Globus pallidus (tissue), 1 donor: ENCODE measurements at regions not wholly inside any gene's neighbourhood (a gene's known extent, or its start where the extent isn't known, plus 50 kb on each side); places are given as distances from the start of the nearest gene placed in this dataset.
"Not testable (repeated sequence)": the region's sequence is repeated elsewhere in the genome, so short reads cannot be mapped to it uniquely, and the experiment has no call there.

Source experiments
- DNase-seq: peaks from one replicate; pipeline ENCODE4 v3.0.0-alpha.2; 2015; ENCODE audit warnings: low spot score

- DNase-seq = no peak
Observed at GRCh38 chr3:31100519-31100918, 206.1 kb upstream of the GADL1 start.

GRCh38 chr3:31101285-31101684, 206.8 kb upstream of the GADL1 start:
- not testable (repeated sequence) for DNase-seq

GRCh38 chr3:31102196-31102879, 207.9 kb upstream of the GADL1 start:
- no peak for DNase-seq

- DNase-seq = no peak
Observed at GRCh38 chr3:31103181-31103580, 208.7 kb upstream of the GADL1 start.

GRCh38 chr3:31103623-31104180, 209.2 kb upstream of the GADL1 start:
- DNase-seq = no peak

- DNase-seq = no peak
Observed at GRCh38 chr3:31105011-31105410, 210.6 kb upstream of the GADL1 start.

- DNase-seq = no peak
Observed at GRCh38 chr3:31105438-31106077, 211.1 kb upstream of the GADL1 start.

- DNase-seq = no peak
Observed at GRCh38 chr3:31106204-31106603, 211.7 kb upstream of the GADL1 start.

- no peak for DNase-seq
Observed at GRCh38 chr3:31106912-31107311, 212.5 kb upstream of the GADL1 start.

- no peak for DNase-seq
Observed at GRCh38 chr3:31114929-31115283, 220.4 kb upstream of the GADL1 start.

GRCh38 chr3:31115531-31115930, 221.1 kb upstream of the GADL1 start:
- DNase-seq = not testable (repeated sequence)

- DNase-seq = no peak
Observed at GRCh38 chr3:31116651-31117050, 222.2 kb upstream of the GADL1 start.

GRCh38 chr3:31117854-31118253, 223.4 kb upstream of the GADL1 start:
- no peak for DNase-seq

- no peak for DNase-seq
Observed at GRCh38 chr3:31124373-31124772, 229.9 kb upstream of the GADL1 start.

GRCh38 chr3:31125413-31126020, 231.1 kb upstream of the GADL1 start:
- no peak for DNase-seq

GRCh38 chr3:31129241-31129640, 234.8 kb upstream of the GADL1 start:
- no peak for DNase-seq

GRCh38 chr3:31132132-31132769, 237.8 kb upstream of the GADL1 start:
- peak; percentile 2 for DNase-seq

GRCh38 chr3:31133541-31133940, 239.1 kb upstream of the GADL1 start:
- DNase-seq = no peak

- DNase-seq = no peak
Observed at GRCh38 chr3:31135546-31135945, 241.1 kb upstream of the GADL1 start.

GRCh38 chr3:31137718-31138465, 243.4 kb upstream of the GADL1 start:
- no peak for DNase-seq

- no peak for DNase-seq
Observed at GRCh38 chr3:31140470-31140869, 246.0 kb upstream of the GADL1 start.

GRCh38 chr3:31142139-31142538, 247.7 kb upstream of the GADL1 start:
- no peak for DNase-seq
